ENCODE measurements at regions not wholly inside any gene's neighbourhood (a gene's known extent, or its start where the extent isn't known, plus 50 kb on each side); places are given as distances from the start of the nearest gene placed in this dataset.

- peaks cover 16% of the 10 kb centered on the region for H3K4me1 Mint-ChIP-seq
- POLR2A ChIA-PET: no interaction called here
- peaks cover 7% of the 10 kb centered on the region for H3K36me3 Mint-ChIP-seq (ENCODE audit: low read depth)
- H3K27ac Mint-ChIP-seq: peak overlapping the region; percentile 5
- DNase-seq: no peak
- CTCF ChIA-PET: interaction anchor here (1.0 to 1.5 kb wide), 3 partner anchors 8 to 146 kb away, joined by 5 to 7 read pairs (median 5); partner anchors contain the start of gene INSIG1
- peaks cover 18% of the 10 kb centered on the region for H3K9me3 Mint-ChIP-seq
- H3K27me3 Mint-ChIP-seq: no peaks in the 10 kb centered on the region
- H3K4me3 Mint-ChIP-seq: no peak overlapping the region
These were observed 99.3 kb upstream of the INSIG1 start for GRCh38 chr7:155198196-155198892.

GRCh38 chr7:155198901-155199845 lies 98.5 kb upstream of the INSIG1 start:
- no peaks in the 10 kb centered on the region for H3K27me3 Mint-ChIP-seq
- no peak overlapping the region for H3K4me3 Mint-ChIP-seq
- ChIA-PET POLR2A (no interaction called here), CTCF (interaction anchor here (1.0 to 1.5 kb wide), 4 partner anchors 9 to 145 kb away, joined by 5 to 7 read pairs (median 5); partner anchors contain the start of gene INSIG1)
- peaks cover 7% of the 10 kb centered on the region for H3K36me3 Mint-ChIP-seq (ENCODE audit: low read depth)
- peaks cover 16% of the 10 kb centered on the region for H3K4me1 Mint-ChIP-seq
- no peak for DNase-seq
- H3K27ac Mint-ChIP-seq: peak overlapping the region; percentile 5
- peaks cover 18% of the 10 kb centered on the region for H3K9me3 Mint-ChIP-seq

GRCh38 chr7:155201325-155202087 lies 96.2 kb upstream of the INSIG1 start:
- POLR2A ChIA-PET: no interaction called here

GRCh38 chr7:155202106-155202871 lies 95.4 kb upstream of the INSIG1 start:
- H3K9me3 Mint-ChIP-seq: peaks cover 12% of the 10 kb centered on the region
- H3K4me1 Mint-ChIP-seq: peaks cover 44% of the 10 kb centered on the region
- no peaks in the 10 kb centered on the region for H3K27me3 Mint-ChIP-seq
- POLR2A ChIA-PET: no interaction called here
- H3K27ac Mint-ChIP-seq: peak overlapping the region; percentile 55
- CTCF ChIA-PET: interaction anchor here (1.4 kb wide), 1 partner anchor 143 kb away, joined by 7 read pairs; no protein-coding TSS in a partner anchor
- peaks cover 5% of the 10 kb centered on the region for H3K36me3 Mint-ChIP-seq (ENCODE audit: low read depth)
- no peak overlapping the region for H3K4me3 Mint-ChIP-seq
- no peak for DNase-seq

More at GRCh38 chr7:155201325-155202087, 96.2 kb upstream of the INSIG1 start:
- Mint-ChIP-seq H3K27me3 (no peaks in the 10 kb centered on the region), H3K36me3 (ENCODE audit: low read depth) (peaks cover 6% of the 10 kb centered on the region), H3K4me1 (peaks cover 36% of the 10 kb centered on the region), H3K4me3 (no peak overlapping the region), H3K27ac (no peak overlapping the region), H3K9me3 (peaks cover 13% of the 10 kb centered on the region)
- CTCF ChIA-PET: interaction anchor here (0.6 to 1.4 kb wide), 2 partner anchors 143 to 442 kb away, joined by 3 to 7 read pairs; no protein-coding TSS in a partner anchor
- DNase-seq: no peak

GRCh38 chr7:155203059-155203881 lies 94.4 kb upstream of the INSIG1 start:
- ChIA-PET POLR2A (no interaction called here), CTCF (no interaction called here)
- no peak for DNase-seq
- no peak overlapping the region for H3K4me3 Mint-ChIP-seq
- no peaks in the 10 kb centered on the region for H3K27me3 Mint-ChIP-seq
- peaks cover 45% of the 10 kb centered on the region for H3K4me1 Mint-ChIP-seq
- peaks cover 11% of the 10 kb centered on the region for H3K9me3 Mint-ChIP-seq
- H3K27ac Mint-ChIP-seq: peak overlapping the region; percentile 55
- H3K36me3 Mint-ChIP-seq (ENCODE audit: low read depth): peaks cover 3% of the 10 kb centered on the region

- Mint-ChIP-seq H3K4me3 (no peak overlapping the region), H3K27ac (peak overlapping the region; percentile 55), H3K9me3 (peaks cover 11% of the 10 kb centered on the region), H3K27me3 (no peaks in the 10 kb centered on the region), H3K36me3 (ENCODE audit: low read depth) (peaks cover 3% of the 10 kb centered on the region), H3K4me1 (peaks cover 39% of the 10 kb centered on the region)
- DNase-seq: no peak
- CTCF ChIA-PET: interaction anchor here (0.6 to 3.0 kb wide), 5 partner anchors 10 to 295 kb away, joined by 3 to 14 read pairs (median 6); partner anchors contain the start of gene INSIG1
- POLR2A ChIA-PET: no interaction called here
These were observed 93.6 kb upstream of the INSIG1 start for GRCh38 chr7:155203882-155204691.

GRCh38 chr7:155204744-155205367 lies 92.8 kb upstream of the INSIG1 start:
- Mint-ChIP-seq H3K9me3 (peaks cover 11% of the 10 kb centered on the region), H3K4me1 (peaks cover 32% of the 10 kb centered on the region), H3K27ac (peak overlapping the region; percentile 96), H3K4me3 (peak overlapping the region; percentile 69), H3K36me3 (ENCODE audit: low read depth) (peaks cover 3% of the 10 kb centered on the region), H3K27me3 (no peaks in the 10 kb centered on the region)
- ChIA-PET CTCF (interaction anchor here (1.0 to 3.0 kb wide), 8 partner anchors 8 to 140 kb away, joined by 3 to 14 read pairs (median 6); partner anchors contain the start of gene INSIG1), POLR2A (interaction anchor here (0.7 to 1.4 kb wide), 5 partner anchors 68 to 560 kb away, joined by 3 to 13 read pairs (median 4); partner anchors contain the start of gene INSIG1)
- no peak for DNase-seq

GRCh38 chr7:155205368-155206317 lies 92.0 kb upstream of the INSIG1 start:
- Mint-ChIP-seq H3K9me3 (peaks cover 8% of the 10 kb centered on the region), H3K4me3 (peak overlapping the region; percentile 69), H3K4me1 (peaks cover 32% of the 10 kb centered on the region), H3K27me3 (no peaks in the 10 kb centered on the region), H3K27ac (peak overlapping the region; percentile 96), H3K36me3 (ENCODE audit: low read depth) (peaks cover 3% of the 10 kb centered on the region)
- ChIA-PET CTCF (interaction anchor here (1.0 to 3.0 kb wide), 11 partner anchors 9 to 139 kb away, joined by 3 to 14 read pairs (median 5); partner anchors contain the start of gene INSIG1), POLR2A (interaction anchor here (0.7 to 1.4 kb wide), 7 partner anchors 68 to 559 kb away, joined by 3 to 13 read pairs (median 3); partner anchors contain the start of gene INSIG1)
- DNase-seq: peak; percentile 91

- ChIA-PET POLR2A (interaction anchor here (0.7 to 1.0 kb wide), 2 partner anchors 93 to 189 kb away, joined by 3 read pairs; no protein-coding TSS in a partner anchor), CTCF (interaction anchor here (1.3 to 3.0 kb wide), 6 partner anchors 9 to 138 kb away, joined by 3 to 14 read pairs (median 6); partner anchors contain the start of gene INSIG1)
- peak; percentile 67 for DNase-seq
- Mint-ChIP-seq H3K36me3 (ENCODE audit: low read depth) (peaks cover 3% of the 10 kb centered on the region), H3K4me1 (peaks cover 32% of the 10 kb centered on the region), H3K4me3 (peak overlapping the region; percentile 69), H3K27ac (peak overlapping the region; percentile 96), H3K27me3 (no peaks in the 10 kb centered on the region), H3K9me3 (peaks cover 6% of the 10 kb centered on the region)
These were observed 91.2 kb upstream of the INSIG1 start for GRCh38 chr7:155206318-155207020.
